SK-MEL-5 (cell line): ENCODE measurements at regions not wholly inside any gene's neighbourhood (a gene's known extent, or its start where the extent isn't known, plus 50 kb on each side); places are given as distances from the start of the nearest gene placed in this dataset.
A peak's percentile ranks its signal among the peaks of the same experiment; 100 is the strongest.
"Not testable (repeated sequence)": the region's sequence is repeated elsewhere in the genome, so short reads cannot be mapped to it uniquely, and the experiment has no call there.

Experiments
- DNase-seq: peaks from one replicate; pipeline ENCODE4 v3.0.0-alpha.2; 2016; ENCODE audit warnings: low read depth, low spot score
- in situ Hi-C: cut with HindIII; loops from 2 replicates; pipeline ENCODE4 v1.10.0; 2016; ENCODE audit warnings: low sequenced_read_pairs, high pct_unique_total_duplicates, low pct_unique_long_range_greater_than_20kb

DNA sequence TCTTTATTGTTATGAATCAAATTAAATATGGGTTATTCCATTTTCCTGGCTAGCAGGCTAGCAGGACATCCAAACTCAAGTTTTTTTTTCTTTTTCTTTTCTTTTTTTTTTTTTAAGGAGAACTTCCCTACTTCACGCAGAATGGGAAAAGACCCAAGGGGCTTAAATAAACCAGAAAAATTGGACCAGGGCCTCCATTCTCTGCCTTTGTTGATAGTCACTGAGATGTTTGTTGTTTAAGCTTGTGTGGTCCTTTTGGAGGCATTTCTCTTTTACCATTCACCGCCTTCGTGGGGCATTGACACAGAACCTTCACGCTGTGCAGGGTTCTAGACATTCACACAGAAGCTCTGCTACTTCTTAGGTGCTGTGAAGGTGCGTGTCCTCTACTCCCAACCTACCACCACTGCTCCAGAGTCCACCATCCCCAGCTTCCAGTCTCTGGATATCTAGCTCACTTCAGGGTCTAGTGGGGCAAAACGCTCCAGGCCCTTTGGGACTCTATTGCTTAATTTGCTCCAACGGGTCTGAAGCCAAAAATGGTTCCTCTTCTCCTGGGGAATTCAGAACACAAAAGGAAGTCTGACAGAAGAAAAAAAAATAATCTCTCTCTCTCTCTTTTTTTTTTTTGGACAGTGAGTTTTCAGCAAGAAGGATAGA lies 301.3 kb downstream of the AEBP2 start:
- in situ Hi-C loops: no loop called here
- DNase-seq: no peak

- in situ Hi-C loops: no loop called here
- no peak for DNase-seq
Observed at GRCh38 chr12:19741132-19741489, 301.8 kb downstream of the AEBP2 start.

- peak; percentile 93 for DNase-seq
- in situ Hi-C loops: no loop called here
Observed at GRCh38 chr12:19744705-19745218, 305.5 kb downstream of the AEBP2 start.

DNA sequence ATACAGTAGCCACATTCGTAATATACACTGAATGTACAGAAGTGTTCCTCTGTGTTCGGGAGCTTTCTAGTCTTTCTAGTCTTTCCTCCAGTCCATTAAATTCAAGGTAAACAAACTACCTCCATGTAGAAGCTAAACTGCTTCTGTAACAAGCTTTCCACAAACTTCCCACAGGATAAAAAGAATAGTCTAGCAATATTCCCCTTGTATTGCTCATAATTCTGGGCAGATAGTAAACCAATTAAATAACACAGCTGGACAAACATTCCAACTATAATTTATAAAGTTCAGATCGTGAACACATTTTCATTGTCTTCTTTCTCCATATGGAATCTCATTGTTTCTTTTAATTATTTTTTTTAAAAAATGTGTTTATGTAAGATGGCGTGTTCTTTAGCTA lies 307.2 kb downstream of the AEBP2 start:
- in situ Hi-C loops: no loop called here
- no peak for DNase-seq

GRCh38 chr12:19749906-19750574 lies 310.7 kb downstream of the AEBP2 start:
- DNase-seq: no peak
- in situ Hi-C loops: no loop called here

- in situ Hi-C loops: no loop called here
- no peak for DNase-seq
Observed at GRCh38 chr12:19751078-19751477, 311.8 kb downstream of the AEBP2 start.

GRCh38 chr12:19752712-19753111 lies 313.4 kb downstream of the AEBP2 start:
- in situ Hi-C loops: no loop called here

GRCh38 chr12:19755136-19755535 lies 315.8 kb downstream of the AEBP2 start:
- no peak for DNase-seq
- in situ Hi-C loops: no loop called here

More at GRCh38 chr12:19752712-19753111, 313.4 kb downstream of the AEBP2 start:
- DNase-seq: no peak

DNA sequence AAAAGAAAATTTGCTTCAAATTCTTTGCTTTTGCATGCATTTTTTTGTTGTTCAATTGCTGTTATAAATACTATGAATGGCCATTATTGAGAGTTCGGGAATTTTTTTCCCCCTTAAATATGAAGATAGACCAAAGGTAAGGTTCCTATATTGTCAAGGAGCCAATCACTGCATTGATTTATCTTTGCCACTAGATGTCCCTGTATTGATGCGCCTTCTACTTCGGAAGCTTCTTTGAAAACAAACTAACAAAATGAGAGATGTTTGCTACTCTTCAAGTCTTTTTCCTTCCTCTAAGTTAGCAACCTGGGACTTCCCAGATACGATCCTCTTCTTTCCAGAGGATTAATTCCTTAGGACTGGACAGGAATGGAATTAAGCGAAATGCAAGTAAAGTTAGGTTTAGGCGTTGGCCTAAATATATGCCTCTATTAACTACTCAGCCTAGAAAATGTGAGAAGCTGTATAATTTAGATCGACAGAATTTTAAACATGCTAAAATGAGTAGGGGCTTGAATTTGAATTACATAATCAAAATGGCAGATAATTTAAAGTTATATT lies 318.1 kb downstream of the AEBP2 start:
- DNase-seq: peak; percentile 70
- in situ Hi-C loops: no loop called here

DNA sequence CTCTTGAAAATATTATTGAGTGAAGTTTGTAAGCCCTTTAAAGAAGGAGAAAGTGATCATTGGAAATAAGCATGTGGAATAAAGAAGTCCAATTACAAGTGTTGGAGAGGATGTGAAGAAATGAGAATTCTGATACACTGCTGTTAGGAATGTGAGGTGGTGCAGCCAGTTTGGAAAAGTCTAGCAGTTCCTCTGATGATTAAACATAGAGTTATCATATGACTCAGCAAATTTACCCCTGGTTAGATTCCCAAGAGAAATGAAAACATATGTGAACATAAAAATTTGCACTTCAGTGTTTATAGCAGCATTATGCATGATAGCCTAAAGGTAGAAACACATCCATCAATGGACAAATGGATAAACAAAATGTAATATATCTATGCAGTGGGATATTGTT lies 319.9 kb downstream of the AEBP2 start:
- no peak for DNase-seq
- in situ Hi-C loops: no loop called here

- in situ Hi-C loops: no loop called here
Observed at GRCh38 chr12:19760611-19761010, 321.3 kb downstream of the AEBP2 start.

GRCh38 chr12:19761463-19761862 lies 322.2 kb downstream of the AEBP2 start:
- in situ Hi-C loops: no loop called here

More at GRCh38 chr12:19760611-19761010, 321.3 kb downstream of the AEBP2 start:
- no peak for DNase-seq

DNA sequence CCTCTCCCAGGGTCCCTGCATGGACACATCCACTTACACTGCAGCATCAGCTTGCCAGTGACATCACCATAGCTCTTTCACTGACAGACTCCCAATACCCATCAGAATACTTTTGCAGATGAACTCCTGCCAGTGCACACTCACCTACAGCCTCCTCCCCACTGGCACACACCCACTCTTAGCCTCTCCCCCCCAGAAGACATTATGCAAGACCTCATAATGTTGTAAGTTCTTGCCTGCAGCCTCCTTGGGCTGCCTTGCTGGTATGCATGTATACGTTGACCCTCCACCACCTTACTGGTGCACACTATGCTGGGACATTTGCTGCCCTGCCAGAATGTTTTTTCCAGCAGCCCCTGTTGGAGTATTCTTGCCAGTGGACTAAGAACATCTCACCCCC lies 324.2 kb downstream of the AEBP2 start:
- in situ Hi-C loops: no loop called here
- no peak for DNase-seq

More at GRCh38 chr12:19761463-19761862, 322.2 kb downstream of the AEBP2 start:
- no peak for DNase-seq

GRCh38 chr12:19764408-19764807 lies 325.1 kb downstream of the AEBP2 start:
- DNase-seq: no peak
- in situ Hi-C loops: no loop called here

DNA sequence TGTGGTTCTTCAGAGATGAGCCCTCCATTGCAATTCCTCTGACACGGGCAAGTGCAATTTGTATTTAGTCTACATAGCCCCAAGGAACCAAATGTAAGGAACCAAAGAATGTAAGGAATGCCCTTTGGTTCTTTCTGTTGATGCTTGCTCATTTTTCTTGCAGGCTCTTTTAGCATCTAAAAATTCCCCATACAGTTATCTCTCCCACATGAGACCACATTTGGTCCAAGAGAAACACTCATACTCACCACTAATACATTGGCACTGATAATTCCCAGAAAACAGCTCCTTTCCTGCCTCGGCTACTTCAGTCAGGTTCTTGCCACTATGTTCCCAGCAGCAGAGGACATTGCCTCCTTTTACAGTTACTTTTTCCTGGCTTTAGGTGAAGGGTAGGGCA lies 332.6 kb downstream of the AEBP2 start:
- no peak for DNase-seq
- in situ Hi-C loops: no loop called here

- no peak for DNase-seq
- in situ Hi-C loops: no loop called here
Observed at GRCh38 chr12:19772776-19773175, 333.5 kb downstream of the AEBP2 start.

- in situ Hi-C loops: no loop called here
- DNase-seq: no peak
Observed at GRCh38 chr12:19775241-19775640, 335.9 kb downstream of the AEBP2 start.

GRCh38 chr12:19775976-19776375 lies 336.7 kb downstream of the AEBP2 start:
- DNase-seq, in situ Hi-C loops: not testable (repeated sequence)

DNA sequence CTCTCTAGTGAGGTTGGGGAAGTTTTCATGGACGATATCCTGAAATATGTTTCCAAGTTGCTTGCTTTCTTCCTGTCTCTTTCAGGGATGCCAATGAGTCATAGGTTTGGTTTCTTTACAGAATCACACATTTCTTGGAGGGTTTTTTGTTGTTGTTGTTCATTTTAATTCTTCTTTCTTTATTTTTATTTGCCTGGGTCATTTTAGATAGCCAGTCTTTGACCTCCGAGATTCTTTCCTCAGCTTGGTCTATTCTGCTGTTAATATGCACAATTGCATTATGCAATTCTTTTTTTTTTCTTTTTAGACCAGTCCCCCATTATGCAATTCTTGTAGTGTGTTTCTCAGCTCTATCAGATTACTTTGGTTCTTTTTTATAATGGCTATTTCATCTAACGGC lies 338.9 kb downstream of the AEBP2 start:
- in situ Hi-C loops: no loop called here
- DNase-seq: no peak
